ENCODE measurements at regions not wholly inside any gene's neighbourhood (a gene's known extent, or its start where the extent isn't known, plus 50 kb on each side); places are given as distances from the start of the nearest gene placed in this dataset.
A peak's percentile ranks its signal among the peaks of the same experiment; 100 is the strongest.
"Not testable (repeated sequence)": the region's sequence is repeated elsewhere in the genome, so short reads cannot be mapped to it uniquely, and the experiment has no call there.

GRCh38 chr4:135406597-135406996 lies 1205.0 kb upstream of the PABPC4L start:
- H3K4me1 ChIP-seq (ENCODE audit: insufficient read depth, low read length); DNase-seq; H3K36me3 Mint-ChIP-seq; H3K27me3 Mint-ChIP-seq; H3K27ac Mint-ChIP-seq; H3K4me1 Mint-ChIP-seq; H3K4me3 ChIP-seq (ENCODE audit: low read length in 2 of 2); CTCF ChIA-PET (ENCODE audit: partially characterized antibody); H3K27me3 ChIP-seq (ENCODE audit: insufficient read depth, low read length); POLR2A ChIA-PET (ENCODE audit: partially characterized antibody); H3K36me3 ChIP-seq (ENCODE audit: insufficient read depth, low read length); H3K27ac ChIP-seq (ENCODE audit: low read depth, low read length); H3K9me3 ChIP-seq (ENCODE audit: control insufficient read depth in 1 of 2, low read length in 2 of 2); intact Hi-C loops (cut with micrococcal nuclease); H3K4me3 Mint-ChIP-seq: not testable (repeated sequence)
- peaks cover 0 to 22% (median 6%) of the 10 kb centered on the region in 8 donors for H3K9me3 Mint-ChIP-seq

- no peaks in the 10 kb centered on the region for H3K36me3 ChIP-seq (ENCODE audit: insufficient read depth, low read length)
- no peak overlapping the region for H3K4me3 Mint-ChIP-seq
- H3K27ac Mint-ChIP-seq, result peak overlapping the region in 1 of 7 donors; percentile 16
- H3K9me3 ChIP-seq (ENCODE audit: control insufficient read depth in 1 of 2, low read length in 2 of 2), result no peaks in the 10 kb centered on the region
- no peaks in the 10 kb centered on the region for H3K36me3 Mint-ChIP-seq
- H3K9me3 Mint-ChIP-seq, result peaks cover 0 to 15% (median 7%) of the 10 kb centered on the region in 8 donors
- no peak overlapping the region for H3K27ac ChIP-seq (ENCODE audit: low read depth, low read length)
- no peak overlapping the region for H3K4me3 ChIP-seq (ENCODE audit: low read length in 2 of 2)
- ChIA-PET POLR2A (ENCODE audit: partially characterized antibody) (no interaction called here), CTCF (ENCODE audit: partially characterized antibody) (no interaction called here)
- H3K4me1 Mint-ChIP-seq, result no peaks in the 10 kb centered on the region
- no peaks in the 10 kb centered on the region for H3K27me3 ChIP-seq (ENCODE audit: insufficient read depth, low read length)
- intact Hi-C loops (cut with micrococcal nuclease), result no loop called here
- no peaks in the 10 kb centered on the region for H3K27me3 Mint-ChIP-seq
- H3K4me1 ChIP-seq (ENCODE audit: insufficient read depth, low read length), result no peaks in the 10 kb centered on the region
- no peak for DNase-seq
Measured at GRCh38 chr4:135385830-135386581, 1184.4 kb upstream of the PABPC4L start.

- no peak overlapping the region for H3K4me3 ChIP-seq (ENCODE audit: low read length in 2 of 2)
- H3K27ac ChIP-seq (ENCODE audit: low read depth, low read length), result no peak overlapping the region
- Mint-ChIP-seq H3K36me3 (no peaks in the 10 kb centered on the region), H3K27me3 (no peaks in the 10 kb centered on the region), H3K4me1 (no peaks in the 10 kb centered on the region), H3K27ac (no peak overlapping the region), H3K4me3 (no peak overlapping the region), H3K9me3 (peaks cover 0 to 17% (median 10%) of the 10 kb centered on the region in 8 donors)
- no peak for DNase-seq
- H3K4me1 ChIP-seq (ENCODE audit: insufficient read depth, low read length), result no peaks in the 10 kb centered on the region
- intact Hi-C loops (cut with micrococcal nuclease), result no loop called here
- no peaks in the 10 kb centered on the region for H3K36me3 ChIP-seq (ENCODE audit: insufficient read depth, low read length)
- ChIA-PET POLR2A (ENCODE audit: partially characterized antibody) (no interaction called here), CTCF (ENCODE audit: partially characterized antibody) (no interaction called here)
- no peaks in the 10 kb centered on the region for H3K9me3 ChIP-seq (ENCODE audit: control insufficient read depth in 1 of 2, low read length in 2 of 2)
- no peaks in the 10 kb centered on the region for H3K27me3 ChIP-seq (ENCODE audit: insufficient read depth, low read length)
Measured at GRCh38 chr4:135383356-135384288, 1182.0 kb upstream of the PABPC4L start.

- Mint-ChIP-seq H3K36me3 (no peaks in the 10 kb centered on the region), H3K4me3 (no peak overlapping the region), H3K4me1 (no peaks in the 10 kb centered on the region), H3K27ac (no peak overlapping the region), H3K27me3 (no peaks in the 10 kb centered on the region), H3K9me3 (peaks cover 4 to 23% (median 14%) of the 10 kb centered on the region in 8 donors)
- DNase-seq, result no peak
- POLR2A ChIA-PET (ENCODE audit: partially characterized antibody), result no interaction called here
- H3K27me3 ChIP-seq (ENCODE audit: insufficient read depth, low read length), result no peaks in the 10 kb centered on the region
- CTCF ChIA-PET (ENCODE audit: partially characterized antibody), result interaction anchor here (0.9 kb wide), 1 partner anchor 10 kb away, joined by 3 read pairs; no protein-coding TSS in a partner anchor
- no peaks in the 10 kb centered on the region for H3K36me3 ChIP-seq (ENCODE audit: insufficient read depth, low read length)
- H3K27ac ChIP-seq (ENCODE audit: low read depth, low read length), result no peak overlapping the region
- no peak overlapping the region for H3K4me3 ChIP-seq (ENCODE audit: low read length in 2 of 2)
- no peaks in the 10 kb centered on the region for H3K4me1 ChIP-seq (ENCODE audit: insufficient read depth, low read length)
- H3K9me3 ChIP-seq (ENCODE audit: control insufficient read depth in 1 of 2, low read length in 2 of 2), result no peaks in the 10 kb centered on the region
- intact Hi-C loops (cut with micrococcal nuclease), result no loop called here
Measured at GRCh38 chr4:135382280-135382959, 1180.8 kb upstream of the PABPC4L start.

- no peaks in the 10 kb centered on the region for H3K27me3 ChIP-seq (ENCODE audit: insufficient read depth, low read length)
- no peaks in the 10 kb centered on the region for H3K36me3 ChIP-seq (ENCODE audit: insufficient read depth, low read length)
- ChIA-PET POLR2A (ENCODE audit: partially characterized antibody) (no interaction called here), CTCF (ENCODE audit: partially characterized antibody) (interaction anchor here (1.5 kb wide), 1 partner anchor 10 kb away, joined by 3 read pairs; no protein-coding TSS in a partner anchor)
- intact Hi-C loops (cut with micrococcal nuclease), result no loop called here
- no peak for DNase-seq
- H3K9me3 Mint-ChIP-seq, result peaks cover 2 to 24% (median 11%) of the 10 kb centered on the region in 8 donors
- no peaks in the 10 kb centered on the region for H3K9me3 ChIP-seq (ENCODE audit: control insufficient read depth in 1 of 2, low read length in 2 of 2)
- no peak overlapping the region for H3K27ac ChIP-seq (ENCODE audit: low read depth, low read length)
- no peak overlapping the region for H3K4me3 Mint-ChIP-seq
- H3K4me1 ChIP-seq (ENCODE audit: insufficient read depth, low read length), result no peaks in the 10 kb centered on the region
- no peak overlapping the region for H3K4me3 ChIP-seq (ENCODE audit: low read length in 2 of 2)
- no peaks in the 10 kb centered on the region for H3K27me3 Mint-ChIP-seq
- H3K4me1 Mint-ChIP-seq, result no peaks in the 10 kb centered on the region
- H3K27ac Mint-ChIP-seq, result no peak overlapping the region
- no peaks in the 10 kb centered on the region for H3K36me3 Mint-ChIP-seq
Measured at GRCh38 chr4:135372131-135372530, 1170.5 kb upstream of the PABPC4L start.

GRCh38 chr4:135371137-135371536 lies 1169.5 kb upstream of the PABPC4L start:
- intact Hi-C loops (cut with micrococcal nuclease), result no loop called here
- H3K9me3 ChIP-seq (ENCODE audit: control insufficient read depth in 1 of 2, low read length in 2 of 2), result no peaks in the 10 kb centered on the region
- DNase-seq, result no peak
- H3K27me3 Mint-ChIP-seq, result no peaks in the 10 kb centered on the region
- ChIA-PET CTCF (ENCODE audit: partially characterized antibody) (no interaction called here), POLR2A (ENCODE audit: partially characterized antibody) (no interaction called here)
- H3K4me1 Mint-ChIP-seq, result no peaks in the 10 kb centered on the region
- H3K9me3 Mint-ChIP-seq, result peaks cover 2 to 14% (median 9%) of the 10 kb centered on the region in 8 donors
- no peak overlapping the region for H3K4me3 Mint-ChIP-seq
- no peak overlapping the region for H3K27ac Mint-ChIP-seq
- no peak overlapping the region for H3K27ac ChIP-seq (ENCODE audit: low read depth, low read length)
- H3K36me3 Mint-ChIP-seq, result no peaks in the 10 kb centered on the region
- H3K4me3 ChIP-seq (ENCODE audit: low read length in 2 of 2), result no peak overlapping the region
- no peaks in the 10 kb centered on the region for H3K4me1 ChIP-seq (ENCODE audit: insufficient read depth, low read length)
- no peaks in the 10 kb centered on the region for H3K27me3 ChIP-seq (ENCODE audit: insufficient read depth, low read length)
- no peaks in the 10 kb centered on the region for H3K36me3 ChIP-seq (ENCODE audit: insufficient read depth, low read length)

- H3K4me3 Mint-ChIP-seq, result no peak overlapping the region
- H3K9me3 Mint-ChIP-seq, result peaks cover 0 to 10% (median 4%) of the 10 kb centered on the region in 8 donors
- H3K27me3 Mint-ChIP-seq, result no peaks in the 10 kb centered on the region
Measured at GRCh38 chr4:135368831-135369230, 1167.2 kb upstream of the PABPC4L start.

More at GRCh38 chr4:135368831-135369230, 1167.2 kb upstream of the PABPC4L start:
- Histone ChIP-seq H3K36me3 (ENCODE audit: insufficient read depth, low read length) (no peaks in the 10 kb centered on the region), H3K4me3 (ENCODE audit: low read length in 2 of 2) (no peak overlapping the region), H3K9me3 (ENCODE audit: control insufficient read depth in 1 of 2, low read length in 2 of 2) (no peaks in the 10 kb centered on the region), H3K4me1 (ENCODE audit: insufficient read depth, low read length) (no peaks in the 10 kb centered on the region), H3K27ac (ENCODE audit: low read depth, low read length) (no peak overlapping the region), H3K27me3 (ENCODE audit: insufficient read depth, low read length) (no peaks in the 10 kb centered on the region)
- POLR2A ChIA-PET (ENCODE audit: partially characterized antibody), result no interaction called here
- DNase-seq, result no peak
- Mint-ChIP-seq H3K4me1 (no peaks in the 10 kb centered on the region), H3K27ac (no peak overlapping the region), H3K36me3 (no peaks in the 10 kb centered on the region)
- intact Hi-C loops (cut with micrococcal nuclease), result no loop called here
- CTCF ChIA-PET (ENCODE audit: partially characterized antibody), result no interaction called here
